HG02981 (cell line): ENCODE measurements at regions not wholly inside any gene's neighbourhood (a gene's known extent, or its start where the extent isn't known, plus 50 kb on each side); places are given as distances from the start of the nearest gene placed in this dataset.

ENCODE experiments used
- ATAC-seq: cut with Tn5 transposase; IDR thresholded peaks from one replicate; pipeline ENCODE4 v1.9.1; 2021; ENCODE audit warnings: mild to moderate bottlenecking, moderate library complexity; ENCODE audit not compliant: unreplicated experiment

DNA sequence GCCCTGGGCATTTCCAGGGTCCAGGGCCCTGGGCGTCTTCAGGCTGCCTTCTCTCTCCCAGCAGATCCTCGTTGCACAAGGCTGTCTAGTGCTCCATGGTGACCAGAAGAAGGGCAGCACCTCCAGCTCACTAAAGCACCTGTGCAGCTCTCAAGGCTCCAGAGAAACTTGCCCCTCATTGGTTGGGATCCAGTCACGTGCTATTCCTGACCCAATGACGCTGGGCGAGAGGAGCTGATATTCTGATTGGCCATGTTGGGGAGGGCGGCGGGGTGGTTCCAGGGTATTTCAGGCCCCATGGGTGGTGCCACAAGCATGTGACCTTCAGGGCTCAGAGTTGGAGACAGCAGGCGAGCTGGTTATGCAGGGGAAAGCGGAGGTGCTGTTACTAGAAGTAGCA is 309.1 kb downstream of the TOX3 start:
- ATAC-seq: no peak

- no peak for ATAC-seq
Observed at GRCh38 chr16:52235186-52235585, 311.8 kb downstream of the TOX3 start.

GRCh38 chr16:52234626-52235025 is 312.3 kb downstream of the TOX3 start:
- no peak for ATAC-seq

DNA sequence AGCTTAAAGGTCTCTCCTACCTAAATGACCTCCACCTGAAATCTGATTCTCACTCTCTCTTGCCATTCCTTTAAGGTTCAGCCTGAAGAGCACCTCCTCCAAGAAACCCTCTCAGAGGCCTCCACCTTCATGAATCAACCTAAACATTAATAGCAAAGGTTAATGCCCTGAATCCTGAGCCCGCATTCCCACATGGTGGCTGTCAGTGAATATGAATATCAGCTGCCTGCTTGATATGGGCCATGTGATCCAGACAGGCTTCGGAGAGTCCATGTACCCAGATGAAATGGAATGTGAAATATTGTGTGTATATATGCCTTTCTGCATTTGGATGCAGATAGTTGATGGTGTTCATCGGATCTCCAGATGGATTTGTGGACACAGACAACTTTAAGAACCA is 317.5 kb downstream of the TOX3 start:
- no peak for ATAC-seq

- ATAC-seq: no peak
Observed at GRCh38 chr16:52227851-52228250, 319.1 kb downstream of the TOX3 start.

DNA sequence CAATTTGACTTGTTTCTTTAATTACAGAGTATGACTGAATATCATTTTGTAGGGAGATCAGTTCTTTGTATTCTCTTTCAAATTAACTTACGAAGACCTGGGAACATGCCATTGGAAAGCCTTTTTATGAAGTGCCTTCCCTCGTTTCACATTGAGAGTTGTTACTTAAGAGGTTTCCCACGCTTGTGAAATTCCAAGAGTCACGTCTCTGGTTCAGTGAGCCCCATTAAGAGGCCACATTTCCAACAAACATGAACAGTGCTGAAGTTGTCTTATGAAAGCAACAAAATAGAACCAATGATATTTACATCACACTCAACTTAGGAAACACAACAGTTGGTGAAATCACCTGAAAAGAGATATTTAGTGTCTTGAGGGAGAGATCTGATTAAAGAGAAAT is 334.1 kb downstream of the TOX3 start:
- no peak for ATAC-seq

GRCh38 chr16:52209227-52209626 is 337.7 kb downstream of the TOX3 start:
- no peak for ATAC-seq

- no peak for ATAC-seq
Observed at GRCh38 chr16:52203096-52203495, 343.8 kb downstream of the TOX3 start.

- ATAC-seq: no peak
Observed at GRCh38 chr16:52193441-52193840, 353.5 kb downstream of the TOX3 start.

GRCh38 chr16:52191531-52192134 is 355.3 kb downstream of the TOX3 start:
- ATAC-seq: peak; percentile 51

DNA sequence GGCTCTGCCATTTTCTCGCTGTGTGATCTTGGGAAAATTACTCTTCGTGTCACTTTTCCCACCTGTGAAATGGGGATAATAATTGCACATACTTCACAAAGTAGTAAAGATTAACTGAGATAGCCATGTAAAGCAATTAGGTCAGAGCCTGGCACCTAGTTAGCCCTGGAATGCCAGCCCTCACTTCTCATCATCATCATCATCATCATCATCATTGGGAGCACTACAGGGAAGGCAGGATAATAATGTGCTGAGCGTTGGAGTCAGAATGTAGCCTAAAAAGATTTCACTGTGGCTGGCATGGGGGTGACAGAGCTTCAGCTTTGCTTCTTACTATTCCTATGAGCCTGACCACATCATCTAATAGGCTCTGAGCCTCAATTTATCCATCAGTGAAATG is 362.6 kb downstream of the TOX3 start:
- ATAC-seq: no peak

DNA sequence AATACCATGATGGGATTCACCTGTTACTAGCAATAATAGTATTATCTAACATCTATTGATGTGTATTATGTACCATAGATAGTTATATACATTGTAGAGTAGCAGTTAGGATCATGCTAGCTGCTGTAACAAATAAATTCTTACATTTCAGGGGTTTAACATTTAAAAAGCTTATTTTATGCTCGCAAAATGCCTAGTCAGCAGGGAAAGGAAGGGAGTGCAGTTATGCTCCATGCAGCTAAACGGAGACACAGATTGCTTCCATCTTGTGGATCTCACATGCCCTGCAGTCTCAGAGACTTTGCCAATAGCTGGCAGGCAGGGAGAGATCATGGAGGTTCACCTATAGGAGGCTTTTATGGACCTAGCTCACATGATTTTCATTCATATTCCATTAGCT is 364.1 kb downstream of the TOX3 start:
- ATAC-seq: no peak

GRCh38 chr16:52174168-52174567 is 372.8 kb downstream of the TOX3 start:
- no peak for ATAC-seq

DNA sequence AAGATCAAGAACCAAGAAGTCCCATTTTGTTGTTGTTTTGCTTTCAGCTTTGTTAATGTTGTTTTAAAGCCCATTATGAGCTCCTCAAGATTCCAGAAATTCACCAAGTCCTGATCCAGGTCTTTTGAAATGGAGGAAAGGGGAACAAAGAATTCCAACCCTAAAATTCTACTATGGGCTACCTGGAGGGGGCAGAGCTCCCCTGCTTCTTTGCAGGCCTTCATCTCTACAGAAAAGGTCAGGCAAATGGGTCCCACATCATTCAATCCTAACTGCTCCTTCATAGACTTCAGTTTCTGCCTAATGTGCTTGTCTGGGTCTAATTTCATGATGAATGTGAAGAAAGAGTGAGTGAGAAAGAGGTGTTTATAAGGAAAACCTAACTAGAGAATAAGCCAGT is 375.5 kb downstream of the TOX3 start:
- no peak for ATAC-seq

- no peak for ATAC-seq
Observed at GRCh38 chr16:52167328-52167727, 379.6 kb downstream of the TOX3 start.

GRCh38 chr16:52165961-52166360 is 381.0 kb downstream of the TOX3 start:
- ATAC-seq: no peak

DNA sequence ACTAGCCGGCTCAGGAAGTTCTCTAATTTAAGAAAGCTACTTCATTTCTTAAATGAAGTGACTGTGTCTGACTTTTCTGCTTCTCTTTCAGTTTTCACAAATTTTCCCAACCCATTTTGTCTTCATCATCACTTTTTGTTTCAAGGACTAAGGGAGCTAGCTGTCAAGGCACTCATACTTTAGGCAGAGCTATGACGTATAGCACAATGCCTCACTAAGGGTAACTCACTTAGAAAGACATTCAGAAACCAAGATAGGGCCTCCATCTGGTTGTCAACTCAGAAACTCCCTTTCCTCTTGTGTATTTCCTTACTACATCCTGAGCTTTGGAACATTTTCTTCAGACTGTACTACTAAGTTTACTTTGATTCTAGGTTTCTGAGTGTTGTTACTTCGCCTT is 397.9 kb downstream of the TOX3 start:
- ATAC-seq: no peak

DNA sequence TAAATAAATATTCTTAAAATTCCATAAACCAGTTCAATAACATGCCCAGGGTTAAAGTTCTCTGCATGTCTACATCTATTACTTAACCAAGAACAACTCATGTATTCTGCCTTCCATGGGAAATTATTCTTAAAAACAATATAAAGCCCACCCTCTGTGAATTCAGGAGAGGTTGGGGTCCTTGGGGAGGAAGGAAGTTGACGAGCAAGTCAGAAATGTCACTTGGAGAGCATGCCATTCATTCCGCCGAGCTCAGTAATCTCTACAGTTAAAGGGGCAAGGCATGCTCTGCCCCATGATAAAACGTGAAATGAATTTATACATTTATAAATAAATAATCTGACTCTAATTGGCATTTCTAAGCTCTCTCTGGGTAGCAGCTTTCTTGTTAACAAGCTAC is 405.1 kb downstream of the TOX3 start:
- no peak for ATAC-seq

DNA sequence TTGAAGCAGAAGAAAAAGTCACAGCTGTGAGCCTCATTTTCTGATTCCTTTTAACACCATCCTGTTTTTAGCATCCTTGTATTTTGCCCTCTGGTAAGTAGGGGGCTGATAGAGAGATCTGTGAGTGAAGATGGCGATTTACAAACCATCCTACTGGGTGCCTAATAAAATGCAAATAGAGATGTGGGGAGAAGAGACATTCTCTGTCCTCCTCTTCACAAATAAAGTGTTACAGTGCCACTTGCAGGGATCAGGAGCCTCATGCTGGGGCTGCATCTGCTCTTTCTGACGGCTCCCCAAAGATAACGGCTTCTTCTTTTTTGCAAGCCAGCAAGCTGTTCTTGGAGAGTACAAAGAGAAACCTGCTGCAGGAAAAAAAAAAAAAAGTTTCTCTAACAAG is 418.6 kb downstream of the TOX3 start:
- no peak for ATAC-seq

- ATAC-seq: no peak
Observed at GRCh38 chr16:52123842-52124241, 423.1 kb downstream of the TOX3 start.

DNA sequence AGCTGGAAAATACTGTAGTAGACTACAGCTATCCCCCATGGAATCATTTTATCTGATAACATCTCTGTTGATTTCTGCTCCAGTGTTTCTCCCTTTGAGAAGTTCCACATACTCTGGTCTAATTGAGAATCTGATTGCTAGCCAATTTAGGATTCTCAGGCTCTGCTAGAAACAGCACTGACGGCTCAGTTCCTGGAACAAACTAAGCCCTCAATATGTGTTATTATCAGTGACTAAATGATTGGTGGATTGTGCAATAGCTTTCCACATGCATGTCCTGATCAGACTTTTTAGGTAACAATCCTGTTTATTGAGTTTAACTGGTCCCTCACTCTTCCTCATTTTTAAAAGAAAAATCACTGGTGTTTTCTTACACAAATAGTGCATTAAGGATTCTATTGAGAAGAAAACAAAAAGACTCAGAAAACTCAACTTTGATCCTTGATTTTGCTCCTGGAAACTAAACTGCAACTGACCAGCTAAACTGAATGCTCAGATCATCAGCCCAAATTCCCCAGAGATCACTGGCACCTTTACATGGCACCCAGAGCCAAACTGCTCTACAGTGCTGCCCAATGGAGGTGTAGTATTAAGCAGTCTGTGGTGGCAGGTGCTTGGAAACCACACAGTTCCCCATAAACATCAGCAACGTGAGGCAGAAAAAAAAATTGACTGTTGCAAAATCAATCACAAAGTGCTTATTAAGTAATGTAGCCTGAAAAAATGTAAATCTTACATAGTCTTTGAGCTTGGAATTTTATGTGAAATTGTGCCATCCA is 423.7 kb downstream of the TOX3 start:
- ATAC-seq: no peak

GRCh38 chr16:52117171-52117570 is 429.8 kb downstream of the TOX3 start:
- no peak for ATAC-seq

- ATAC-seq: no peak
Observed at GRCh38 chr16:52114379-52114778, 432.6 kb downstream of the TOX3 start.
